ENCODE measurements at regions not wholly inside any gene's neighbourhood (a gene's known extent, or its start where the extent isn't known, plus 50 kb on each side); places are given as distances from the start of the nearest gene placed in this dataset.

GRCh38 chr4:136311774-136312173 is 1220.5 kb downstream of the PCDH18 start:
- no peak overlapping the region for H3K27ac Mint-ChIP-seq
- intact Hi-C loops (cut with micrococcal nuclease): no loop called here
- H3K4me1 ChIP-seq (ENCODE audit: control insufficient read depth in 2 of 2, insufficient read depth in 2 of 2, low read length in 2 of 2): no peaks in the 10 kb centered on the region
- no peaks in the 10 kb centered on the region for H3K4me1 Mint-ChIP-seq
- TF ChIP-seq EZH2 (IDR thresholded peaks at IDR 0.05; ENCODE audit: borderline replicate concordance, insufficient read depth, low read depth, low read length, poor library complexity, severe bottlenecking) (no peak), CTCF (IDR thresholded peaks at IDR 0.05) (no peak)
- H3K9me3 Mint-ChIP-seq (ENCODE audit: insufficient read depth): peaks cover 2% of the 10 kb centered on the region
- no peaks in the 10 kb centered on the region for H3K27me3 ChIP-seq (replicated peaks in 1 of 4; ENCODE audit: control extremely low read depth in 1 of 4, control insufficient read depth in 3 of 4, insufficient read depth in 4 of 4, low read length in 3 of 4)
- no CpG with 5 or more reads among the region's 2 CpGs for WGBS (ENCODE audit: insufficient coverage)
- H3K4me2 ChIP-seq (replicated peaks; ENCODE audit: low read depth, low read length, poor library complexity, severe bottlenecking): no peak overlapping the region
- no peak overlapping the region for H3K4me3 ChIP-seq (ENCODE audit: control extremely low read depth in 1 of 5, extremely low read depth in 1 of 5, insufficient read depth in 1 of 5, low read depth in 2 of 5, low read length in 4 of 5)
- no peak overlapping the region for H3K9ac ChIP-seq (ENCODE audit: low read length)
- no peaks in the 10 kb centered on the region for H3K79me2 ChIP-seq (ENCODE audit: control insufficient read depth, insufficient read depth, low read length)
- no peak overlapping the region for H3K4me3 Mint-ChIP-seq
- no peaks in the 10 kb centered on the region for H3K36me3 ChIP-seq (replicated peaks in 1 of 2; ENCODE audit: control extremely low read depth in 1 of 2, control insufficient read depth in 1 of 2, extremely low read depth in 1 of 2, insufficient read depth in 2 of 2, low read length in 1 of 2)
- no peak overlapping the region for H2AFZ ChIP-seq (ENCODE audit: insufficient read depth, low read depth, low read length, poor library complexity, severe bottlenecking)
- DNase-seq (no peak), ATAC-seq (ENCODE audit: low read depth) (no peak)
- POLR2A ChIA-PET: no interaction called here
- CTCF ChIA-PET: no interaction called here
- H4K20me1 ChIP-seq (ENCODE audit: control insufficient read depth, insufficient read depth, low read length, poor library complexity, severe bottlenecking): no peaks in the 10 kb centered on the region
- H3K27ac ChIP-seq (ENCODE audit: low read length in 2 of 2): no peak overlapping the region
- no peaks in the 10 kb centered on the region for H3K27me3 Mint-ChIP-seq
- peaks cover 0 to 2% (median 0%) of the 10 kb centered on the region in 3 donors for H3K9me3 ChIP-seq (ENCODE audit: control extremely low read depth in 1 of 3, control insufficient read depth in 2 of 3, insufficient read depth in 1 of 3, low read length in 2 of 3)

- peaks cover 2% of the 10 kb centered on the region for H3K9me3 Mint-ChIP-seq (ENCODE audit: insufficient read depth)
- no peak overlapping the region for H3K27ac Mint-ChIP-seq
- H3K9me3 ChIP-seq (ENCODE audit: control extremely low read depth in 1 of 3, control insufficient read depth in 2 of 3, insufficient read depth in 1 of 3, low read length in 2 of 3): peaks cover 0 to 2% (median 0%) of the 10 kb centered on the region in 3 donors
- no peak overlapping the region for H3K4me2 ChIP-seq (replicated peaks; ENCODE audit: low read depth, low read length, poor library complexity, severe bottlenecking)
- no peak overlapping the region for H3K27ac ChIP-seq (ENCODE audit: low read length in 2 of 2)
- no peaks in the 10 kb centered on the region for H3K79me2 ChIP-seq (ENCODE audit: control insufficient read depth, insufficient read depth, low read length)
- H3K9ac ChIP-seq (ENCODE audit: low read length): no peak overlapping the region
- intact Hi-C loops (cut with micrococcal nuclease): no loop called here
- CTCF ChIA-PET: no interaction called here
- no peak for TF ChIP-seq CTCF (IDR thresholded peaks at IDR 0.05)
- H2AFZ ChIP-seq (ENCODE audit: insufficient read depth, low read depth, low read length, poor library complexity, severe bottlenecking): no peak overlapping the region
- no peaks in the 10 kb centered on the region for H3K4me1 ChIP-seq (ENCODE audit: control insufficient read depth in 2 of 2, insufficient read depth in 2 of 2, low read length in 2 of 2)
- no peaks in the 10 kb centered on the region for H3K27me3 ChIP-seq (replicated peaks in 1 of 4; ENCODE audit: control extremely low read depth in 1 of 4, control insufficient read depth in 3 of 4, insufficient read depth in 4 of 4, low read length in 3 of 4)
- H3K4me3 ChIP-seq (ENCODE audit: control extremely low read depth in 1 of 5, extremely low read depth in 1 of 5, insufficient read depth in 1 of 5, low read depth in 2 of 5, low read length in 4 of 5): no peak overlapping the region
- H3K4me3 Mint-ChIP-seq: no peak overlapping the region
- POLR2A ChIA-PET: no interaction called here
- no peaks in the 10 kb centered on the region for H4K20me1 ChIP-seq (ENCODE audit: control insufficient read depth, insufficient read depth, low read length, poor library complexity, severe bottlenecking)
- no peaks in the 10 kb centered on the region for H3K36me3 ChIP-seq (replicated peaks in 1 of 2; ENCODE audit: control extremely low read depth in 1 of 2, control insufficient read depth in 1 of 2, extremely low read depth in 1 of 2, insufficient read depth in 2 of 2, low read length in 1 of 2)
- ATAC-seq (ENCODE audit: low read depth): no peak
- no peak for DNase-seq
- H3K4me1 Mint-ChIP-seq: no peaks in the 10 kb centered on the region
- no CpG with 5 or more reads among the region's 1 CpG for WGBS (ENCODE audit: insufficient coverage)
- H3K27me3 Mint-ChIP-seq: no peaks in the 10 kb centered on the region
Measured at GRCh38 chr4:136307765-136308164, 1224.5 kb downstream of the PCDH18 start.
